ENCODE measurements at regions not wholly inside any gene's neighbourhood (a gene's known extent, or its start where the extent isn't known, plus 50 kb on each side); places are given as distances from the start of the nearest gene placed in this dataset.

GRCh38 chr13:65965501-65965900 is 1264.6 kb downstream of the PCDH9 start:
- Histone ChIP-seq H3K36me3 (no peaks in the 10 kb centered on the region), H3K9me3 (ENCODE audit: low read depth) (no peaks in the 10 kb centered on the region), H3K27me3 (no peaks in the 10 kb centered on the region), H3K4me3 (no peak overlapping the region), H3K27ac (no peak overlapping the region), H3K4me1 (ENCODE audit: low read depth) (no peaks in the 10 kb centered on the region)
- peak in 1 of 2 donors; percentile 55 for DNase-seq (ENCODE audit: low read depth in 1 of 2, low spot score in 1 of 2)
- TF ChIP-seq, protein P1, sequence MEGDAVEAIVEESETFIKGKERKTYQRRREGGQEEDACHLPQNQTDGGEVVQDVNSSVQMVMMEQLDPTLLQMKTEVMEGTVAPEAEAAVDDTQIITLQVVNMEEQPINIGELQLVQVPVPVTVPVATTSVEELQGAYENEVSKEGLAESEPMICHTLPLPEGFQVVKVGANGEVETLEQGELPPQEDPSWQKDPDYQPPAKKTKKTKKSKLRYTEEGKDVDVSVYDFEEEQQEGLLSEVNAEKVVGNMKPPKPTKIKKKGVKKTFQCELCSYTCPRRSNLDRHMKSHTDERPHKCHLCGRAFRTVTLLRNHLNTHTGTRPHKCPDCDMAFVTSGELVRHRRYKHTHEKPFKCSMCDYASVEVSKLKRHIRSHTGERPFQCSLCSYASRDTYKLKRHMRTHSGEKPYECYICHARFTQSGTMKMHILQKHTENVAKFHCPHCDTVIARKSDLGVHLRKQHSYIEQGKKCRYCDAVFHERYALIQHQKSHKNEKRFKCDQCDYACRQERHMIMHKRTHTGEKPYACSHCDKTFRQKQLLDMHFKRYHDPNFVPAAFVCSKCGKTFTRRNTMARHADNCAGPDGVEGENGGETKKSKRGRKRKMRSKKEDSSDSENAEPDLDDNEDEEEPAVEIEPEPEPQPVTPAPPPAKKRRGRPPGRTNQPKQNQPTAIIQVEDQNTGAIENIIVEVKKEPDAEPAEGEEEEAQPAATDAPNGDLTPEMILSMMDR (IDR thresholded peaks at IDR 0.05; ENCODE audit: low read depth, low read length), result no peak

DNA sequence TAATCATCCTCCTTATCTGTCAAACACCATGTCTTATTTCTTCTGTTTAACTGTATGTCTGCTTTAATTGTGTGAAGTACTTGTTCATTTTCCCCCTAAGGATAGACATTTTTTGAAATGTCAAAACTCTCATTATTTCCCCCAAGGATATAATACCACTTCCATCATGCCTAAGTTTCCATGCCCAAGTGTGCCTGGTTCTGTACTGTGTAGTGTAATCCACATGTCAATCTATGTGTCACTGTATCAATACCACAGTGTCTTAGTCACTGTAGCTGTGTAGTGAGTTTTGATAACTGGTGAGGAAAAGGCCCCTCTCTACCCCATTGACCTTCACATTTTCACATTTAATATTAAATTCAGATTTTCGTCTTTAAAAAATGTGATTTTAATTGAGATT is 1265.5 kb downstream of the PCDH9 start:
- no peaks in the 10 kb centered on the region for H3K36me3 ChIP-seq
- no peaks in the 10 kb centered on the region for H3K4me1 ChIP-seq (ENCODE audit: low read depth)
- H3K9me3 ChIP-seq (ENCODE audit: low read depth), result no peaks in the 10 kb centered on the region
- TF ChIP-seq, protein P1 (IDR thresholded peaks at IDR 0.05; ENCODE audit: low read depth, low read length), result no peak
- no peak overlapping the region for H3K4me3 ChIP-seq
- no peaks in the 10 kb centered on the region for H3K27me3 ChIP-seq
- no peak for DNase-seq (ENCODE audit: low read depth in 1 of 2, low spot score in 1 of 2)
- no peak overlapping the region for H3K27ac ChIP-seq

DNA sequence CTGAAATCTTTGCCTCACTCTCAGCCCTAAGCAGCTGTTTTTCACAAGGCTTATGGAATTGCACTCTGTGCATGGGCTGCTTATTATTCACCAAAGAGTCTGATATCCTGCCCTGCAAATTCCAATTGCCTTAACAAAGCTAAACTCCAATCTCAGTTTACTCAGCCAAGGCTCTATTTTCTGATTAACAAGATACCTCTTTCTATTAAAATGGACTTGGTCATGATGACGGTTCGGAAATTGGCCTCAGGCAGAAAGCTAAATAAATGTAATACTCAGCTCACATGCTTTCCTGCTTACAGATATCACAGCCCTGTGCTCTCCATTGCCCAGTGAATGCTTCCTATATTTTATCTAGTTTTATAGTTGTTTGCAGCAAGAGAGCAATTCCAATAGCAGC is 1270.8 kb downstream of the PCDH9 start:
- H3K27me3 ChIP-seq, result no peaks in the 10 kb centered on the region
- TF ChIP-seq, protein P1 (IDR thresholded peaks at IDR 0.05; ENCODE audit: low read depth, low read length), result no peak
- no peak overlapping the region for H3K27ac ChIP-seq
- no peaks in the 10 kb centered on the region for H3K4me1 ChIP-seq (ENCODE audit: low read depth)
- no peak for DNase-seq (ENCODE audit: low read depth in 1 of 2, low spot score in 1 of 2)
- no peak overlapping the region for H3K4me3 ChIP-seq
- no peaks in the 10 kb centered on the region for H3K36me3 ChIP-seq
- H3K9me3 ChIP-seq (ENCODE audit: low read depth), result no peaks in the 10 kb centered on the region

GRCh38 chr13:65946387-65946786 is 1283.7 kb downstream of the PCDH9 start:
- TF ChIP-seq, protein P1 (IDR thresholded peaks at IDR 0.05; ENCODE audit: low read depth, low read length), result no peak
- Histone ChIP-seq H3K4me1 (ENCODE audit: low read depth) (no peaks in the 10 kb centered on the region), H3K36me3 (no peaks in the 10 kb centered on the region), H3K27me3 (no peaks in the 10 kb centered on the region), H3K9me3 (ENCODE audit: low read depth) (no peaks in the 10 kb centered on the region), H3K27ac (no peak overlapping the region), H3K4me3 (no peak overlapping the region)
- no peak for DNase-seq (ENCODE audit: low read depth in 1 of 2, low spot score in 1 of 2)

DNA sequence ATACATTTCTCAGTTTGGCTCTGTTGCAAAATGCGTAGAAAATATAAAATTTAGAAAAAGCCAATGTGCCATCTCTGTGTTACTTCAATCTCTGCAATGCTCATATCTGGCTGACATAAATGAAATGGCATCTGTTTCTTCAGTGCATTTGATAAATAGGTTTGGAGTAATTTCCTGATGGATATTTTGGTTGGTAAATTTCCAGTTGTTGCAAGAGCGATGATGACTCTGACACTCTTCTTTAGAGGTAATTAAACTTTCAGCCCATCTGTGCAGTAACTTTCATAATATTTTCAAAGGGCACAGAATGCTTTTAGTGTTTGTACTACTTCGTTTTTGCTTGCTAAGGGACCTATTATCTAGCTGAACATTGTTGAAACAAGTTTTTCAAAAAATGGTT is 1286.4 kb downstream of the PCDH9 start:
- H3K4me3 ChIP-seq, result no peak overlapping the region
- TF ChIP-seq, protein P1 (IDR thresholded peaks at IDR 0.05; ENCODE audit: low read depth, low read length), result no peak
- DNase-seq (ENCODE audit: low read depth in 1 of 2, low spot score in 1 of 2), result peak in 1 of 2 donors; percentile 59
- peaks cover 6% of the 10 kb centered on the region for H3K4me1 ChIP-seq (ENCODE audit: low read depth)
- H3K36me3 ChIP-seq, result no peaks in the 10 kb centered on the region
- H3K27me3 ChIP-seq, result no peaks in the 10 kb centered on the region
- no peak overlapping the region for H3K27ac ChIP-seq
- H3K9me3 ChIP-seq (ENCODE audit: low read depth), result no peaks in the 10 kb centered on the region

GRCh38 chr13:65943024-65943423 is 1287.1 kb downstream of the PCDH9 start:
- Histone ChIP-seq H3K36me3 (no peaks in the 10 kb centered on the region), H3K27ac (no peak overlapping the region), H3K27me3 (no peaks in the 10 kb centered on the region), H3K4me1 (ENCODE audit: low read depth) (peaks cover 6% of the 10 kb centered on the region), H3K9me3 (ENCODE audit: low read depth) (no peaks in the 10 kb centered on the region), H3K4me3 (no peak overlapping the region)
- DNase-seq (ENCODE audit: low read depth in 1 of 2, low spot score in 1 of 2), result peak in 1 of 2 donors; percentile 68
- TF ChIP-seq, protein P1 (IDR thresholded peaks at IDR 0.05; ENCODE audit: low read depth, low read length), result no peak
